HG02610 (cell line): ENCODE measurements at regions not wholly inside any gene's neighbourhood (a gene's known extent, or its start where the extent isn't known, plus 50 kb on each side); places are given as distances from the start of the nearest gene placed in this dataset.
"Not testable (repeated sequence)": the region's sequence is repeated elsewhere in the genome, so short reads cannot be mapped to it uniquely, and the experiment has no call there.

ENCODE experiments used
- ATAC-seq: cut with Tn5 transposase; IDR thresholded peaks from one replicate; pipeline ENCODE4 v1.9.1; 2021; ENCODE audit warnings: mild to moderate bottlenecking, moderate library complexity; ENCODE audit not compliant: unreplicated experiment

GRCh38 chr10:23643111-23643780 lies 204.4 kb downstream of the OTUD1 start:
- no peak for ATAC-seq

GRCh38 chr10:23648618-23649017 lies 209.7 kb downstream of the OTUD1 start:
- ATAC-seq: no peak

DNA sequence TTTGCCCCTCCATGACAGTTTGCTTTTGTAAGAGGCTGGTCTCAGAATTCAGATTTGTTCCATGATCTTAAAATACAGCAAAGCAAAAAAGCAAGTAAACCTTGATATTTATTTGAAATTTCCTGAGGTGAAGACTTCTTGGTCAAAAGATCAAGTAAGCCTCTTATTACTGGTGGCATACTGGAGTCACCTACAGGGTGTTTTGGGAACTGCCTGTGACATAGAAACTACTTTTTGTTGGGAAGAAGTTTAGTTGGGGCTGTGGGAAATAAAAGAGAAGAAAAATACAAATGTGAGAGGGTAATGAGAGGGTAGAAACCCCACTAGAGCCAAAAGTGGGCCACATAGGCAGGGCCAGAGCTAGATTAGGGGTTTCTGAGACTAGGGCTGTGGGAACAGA lies 217.9 kb downstream of the OTUD1 start:
- ATAC-seq: no peak

DNA sequence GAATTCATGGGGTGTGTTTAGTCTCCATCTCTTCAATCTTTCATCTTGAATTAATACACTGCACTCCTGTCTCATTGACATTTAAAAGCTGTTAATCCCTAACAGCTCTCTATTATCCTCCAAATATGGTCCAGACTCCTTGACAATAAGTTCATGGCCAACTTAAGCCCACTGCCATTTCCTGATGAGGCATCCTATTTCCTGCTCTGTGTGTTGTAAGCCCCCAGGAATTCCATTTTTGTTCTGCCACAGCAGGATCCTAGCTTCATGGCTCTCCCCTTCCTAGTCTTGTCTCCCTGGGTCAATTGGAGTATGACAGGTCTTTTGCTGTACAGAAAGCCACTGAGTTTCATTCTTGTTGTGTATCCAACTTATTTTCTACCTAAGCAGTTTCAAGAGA lies 218.8 kb downstream of the OTUD1 start:
- no peak for ATAC-seq

GRCh38 chr10:23671866-23672265 lies 233.0 kb downstream of the OTUD1 start:
- not testable (repeated sequence) for ATAC-seq

DNA sequence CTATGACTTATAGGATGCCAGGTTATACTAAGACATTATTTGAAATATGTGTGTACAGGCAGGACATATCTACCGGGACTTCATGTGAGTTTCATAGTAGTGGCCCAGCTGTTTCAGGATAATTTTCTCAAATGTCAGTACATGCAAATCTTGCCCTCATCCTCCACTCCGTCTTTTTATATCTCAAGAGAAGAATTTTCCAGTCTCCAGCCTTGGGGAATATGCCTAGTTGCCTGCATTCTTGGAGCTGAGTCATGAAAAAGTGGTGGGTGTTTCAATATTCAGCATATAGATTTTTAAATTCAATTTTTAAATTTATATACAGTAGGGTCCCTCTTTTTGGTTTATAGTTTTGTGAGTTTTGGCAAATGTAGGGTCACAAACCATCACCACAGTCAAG lies 236.7 kb downstream of the OTUD1 start:
- no peak for ATAC-seq

- ATAC-seq: no peak
These were observed 237.4 kb downstream of the OTUD1 start for GRCh38 chr10:23676296-23676695.

DNA sequence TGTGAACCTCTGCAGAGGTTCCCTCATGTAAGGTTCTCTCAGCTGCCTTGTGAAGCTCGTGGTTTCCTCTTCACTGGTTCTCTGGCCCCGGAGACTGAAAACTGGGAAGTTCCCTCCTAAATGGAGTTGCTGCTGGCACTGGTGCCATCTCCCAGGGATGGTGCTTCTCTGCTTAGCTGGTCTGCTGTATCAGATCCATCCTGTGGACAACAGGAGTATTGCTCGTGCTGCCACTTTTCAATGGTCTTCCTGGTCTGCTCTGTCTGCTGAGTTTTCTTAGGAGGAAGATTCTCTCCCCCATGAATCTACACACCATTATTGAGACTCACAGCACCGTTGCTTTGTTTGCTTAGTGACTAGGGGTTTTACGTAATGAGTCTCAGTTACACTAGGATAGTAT lies 247.8 kb downstream of the OTUD1 start:
- ATAC-seq: no peak

- ATAC-seq: no peak
These were observed 253.9 kb downstream of the OTUD1 start for GRCh38 chr10:23692736-23693135.

DNA sequence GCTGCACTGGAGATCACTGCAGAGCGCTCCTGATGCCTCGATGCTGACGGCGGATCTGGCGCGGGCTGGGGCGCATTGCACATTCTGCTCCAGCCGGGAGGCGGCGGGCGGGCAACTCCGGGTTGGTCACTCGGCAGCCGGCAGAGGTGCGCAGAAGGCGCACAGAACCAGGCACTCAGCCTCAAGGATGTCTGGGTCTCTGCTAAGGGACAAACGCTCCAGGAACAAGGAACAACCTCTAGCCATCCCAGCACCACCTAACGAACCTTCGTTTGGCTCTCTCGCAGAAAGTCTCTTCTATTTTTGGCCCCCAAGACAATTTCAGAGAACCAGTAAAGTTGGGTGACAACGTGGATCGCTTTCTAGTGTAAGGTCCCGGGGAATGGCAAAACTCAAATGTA lies 254.6 kb downstream of the OTUD1 start:
- ATAC-seq: no peak

GRCh38 chr10:23693925-23694324 lies 255.1 kb downstream of the OTUD1 start:
- no peak for ATAC-seq

GRCh38 chr10:23694446-23694920 lies 255.6 kb downstream of the OTUD1 start:
- no peak for ATAC-seq

DNA sequence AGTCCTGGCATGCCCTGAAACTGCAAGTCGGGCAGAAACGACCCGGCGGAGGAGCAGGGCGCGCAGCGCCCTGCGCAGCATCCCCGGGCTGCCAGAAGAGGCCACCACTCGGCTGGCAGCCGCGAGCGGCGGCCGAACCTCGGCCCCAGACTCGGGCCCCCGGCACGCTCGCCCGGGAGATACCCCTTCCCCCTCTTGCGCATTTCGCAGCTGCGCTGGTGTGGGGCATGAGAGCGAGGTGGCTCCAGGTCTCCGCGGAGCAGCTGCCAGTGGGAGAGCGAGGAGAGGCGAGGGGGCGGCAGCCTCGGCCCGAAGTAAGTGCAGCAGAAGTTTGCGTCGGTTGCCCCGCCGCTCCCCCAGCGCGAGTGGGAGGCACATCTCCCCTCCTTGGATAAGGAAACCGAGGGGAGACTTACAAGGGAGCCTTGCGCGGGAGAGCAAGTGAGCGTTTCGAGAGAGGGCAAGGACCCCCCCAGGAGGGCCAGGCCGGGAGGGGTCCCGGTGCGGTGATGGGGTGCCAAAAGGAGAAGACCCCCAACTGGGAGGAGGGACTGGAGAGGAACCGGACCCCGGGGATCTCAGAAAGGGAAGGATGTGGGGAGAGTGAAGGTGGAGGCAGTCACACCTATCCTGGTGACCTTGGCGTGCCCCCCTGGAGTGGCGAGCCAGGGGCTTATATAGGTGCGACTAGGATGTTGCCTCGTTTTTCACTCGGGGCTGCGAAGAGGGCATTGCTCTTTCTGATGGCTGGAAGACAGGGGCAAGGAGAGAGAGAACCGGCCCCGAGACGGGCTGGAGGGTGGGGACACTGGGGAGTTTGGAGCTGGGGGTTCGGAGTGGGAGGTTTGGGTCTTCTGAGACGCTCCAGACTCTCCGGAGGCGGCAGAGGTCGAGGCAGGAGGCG lies 256.3 kb downstream of the OTUD1 start:
- ATAC-seq: no peak

GRCh38 chr10:23695825-23696420 lies 257.0 kb downstream of the OTUD1 start:
- no peak for ATAC-seq

GRCh38 chr10:23696476-23696875 lies 257.6 kb downstream of the OTUD1 start:
- no peak for ATAC-seq

DNA sequence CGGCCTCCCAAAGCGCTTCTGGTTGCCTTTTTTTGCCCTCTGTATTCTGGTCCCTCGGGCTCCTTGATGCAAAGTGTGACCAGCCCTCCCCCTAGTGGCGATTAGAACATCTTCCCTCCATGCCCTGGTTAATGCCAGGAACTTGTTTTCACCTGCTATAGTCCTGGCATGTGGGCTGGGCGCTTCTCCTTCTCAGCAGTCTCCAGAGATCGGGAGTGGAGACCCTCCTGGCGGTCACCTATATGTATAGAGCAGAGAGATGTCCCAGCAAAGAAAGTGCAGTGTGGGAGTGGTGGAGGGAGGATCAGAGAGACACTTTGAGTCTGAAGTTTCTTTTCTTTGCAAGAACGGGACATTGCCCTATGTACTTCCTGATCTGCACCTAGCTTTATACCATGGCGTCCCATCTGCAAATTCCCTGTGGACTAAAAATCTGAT lies 264.1 kb downstream of the OTUD1 start:
- ATAC-seq: peak; percentile 97

- no peak for ATAC-seq
These were observed 276.5 kb downstream of the OTUD1 start for GRCh38 chr10:23715363-23715762.

- no peak for ATAC-seq
These were observed 279.0 kb downstream of the OTUD1 start for GRCh38 chr10:23717913-23718312.

- no peak for ATAC-seq
These were observed 280.1 kb downstream of the OTUD1 start for GRCh38 chr10:23718946-23719345.

GRCh38 chr10:23723796-23724195 lies 284.9 kb downstream of the OTUD1 start:
- ATAC-seq: no peak

DNA sequence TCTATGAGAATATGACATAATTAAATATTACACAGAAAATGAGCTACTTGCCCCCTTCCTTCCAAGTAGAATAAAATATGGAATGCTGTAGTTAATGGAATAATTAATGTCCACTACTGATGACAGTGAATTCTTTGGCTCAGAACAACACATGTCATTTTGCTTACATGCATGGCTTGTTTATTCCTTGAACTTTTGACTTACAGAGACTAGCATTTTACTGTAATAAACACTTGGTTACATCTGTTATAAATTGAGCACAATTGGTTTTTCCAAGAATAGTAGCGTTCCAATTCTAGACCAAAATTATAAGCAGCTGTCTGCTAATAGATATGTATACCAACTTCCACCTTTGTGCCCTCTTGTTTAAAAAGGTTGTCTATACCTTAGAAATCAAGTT lies 286.7 kb downstream of the OTUD1 start:
- ATAC-seq: no peak

DNA sequence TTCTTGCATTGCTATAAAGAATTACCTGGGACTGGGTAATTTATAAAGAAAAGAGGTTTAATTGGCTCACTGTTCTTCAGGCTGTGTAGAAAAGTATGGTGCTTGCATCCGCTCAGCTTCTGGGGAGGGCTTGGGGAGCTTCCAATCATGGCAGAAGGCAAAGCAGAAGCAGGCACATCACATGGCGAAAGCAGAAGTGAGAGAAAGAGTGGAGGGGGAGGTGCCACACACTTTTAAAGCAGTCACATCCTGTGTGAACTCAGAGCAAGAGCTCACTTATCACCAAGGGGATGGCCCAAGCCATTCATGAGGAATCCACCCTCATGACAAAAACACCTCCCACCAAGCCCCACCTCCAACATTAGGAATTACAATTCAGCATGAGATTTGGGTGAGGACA lies 303.5 kb downstream of the OTUD1 start:
- ATAC-seq: peak; percentile 96
